PC-9 (cell line): ENCODE measurements at regions not wholly inside any gene's neighbourhood (a gene's known extent, or its start where the extent isn't known, plus 50 kb on each side); places are given as distances from the start of the nearest gene placed in this dataset.

Experiments used
- BruUV-seq: library from RNA; stranded (reverse); fragments of 400-500 nt; replicated peaks from 2 replicates; lab custom pipeline; 2021; lab: Mats Ljungman, UMichigan
- CTCF ChIA-PET: fragments of 300-600 bp; sonication (Branson Sonifier 250); formaldehyde crosslinking; loops from one replicate; lab custom pipeline; 2022; ENCODE audit warnings: antibody characterized with exemption; lab: Charles Lee
- POLR2A ChIA-PET: fragments of 300-600 bp; sonication (Branson Sonifier 250); formaldehyde crosslinking; loops from one replicate; lab custom pipeline; 2022; ENCODE audit warnings: antibody characterized with exemption; ENCODE audit not compliant: unreplicated experiment; lab: Charles Lee
- DNase-seq, 2 experiments: peaks; one replicate each; pipeline versions ENCODE4 v3.0.0 to v3.0.0-alpha.2; 2015 to 2022; ENCODE audit warnings: mixed read lengths in 1 of 2
- H2AFZ ChIP-seq: fragments of 200-600 bp; sonication (generic); 2 replicates; pipeline ENCODE4 v1.8.1; 2017; ENCODE audit warnings: antibody characterized with exemption
- H3F3A ChIP-seq: fragments of 200-600 bp; sonication (generic); 2 replicates; pipeline ENCODE4 v1.8.1; 2017; ENCODE audit warnings: antibody characterized with exemption, mild to moderate bottlenecking, low read depth; ENCODE audit not compliant: insufficient read depth
- H3K27ac ChIP-seq: fragments of 200-600 bp; sonication (generic); 2 replicates; pipeline ENCODE4 v1.6.1; 2016; ENCODE audit warnings: mixed run types
- H3K27me3 ChIP-seq: fragments of 200-600 bp; sonication (generic); 2 replicates; pipeline ENCODE4 v1.6.1; 2016; ENCODE audit warnings: low read depth, mixed run types; ENCODE audit not compliant: insufficient read depth
- H3K36me3 ChIP-seq: fragments of 200-600 bp; sonication (generic); 2 replicates; pipeline ENCODE4 v1.6.1; 2016; ENCODE audit warnings: low read depth, mixed run types
- H3K4me1 ChIP-seq: fragments of 200-600 bp; sonication (generic); replicated peaks from 2 replicates; pipeline ENCODE4 v1.6.1; 2016; ENCODE audit warnings: mixed run types; ENCODE audit not compliant: insufficient read depth
- H3K4me2 ChIP-seq: fragments of 200-600 bp; sonication (generic); 2 replicates; pipeline ENCODE4 v1.6.1; 2017; ENCODE audit warnings: mixed run types
- H3K4me3 ChIP-seq: fragments of 200-600 bp; sonication (generic); 2 replicates; pipeline ENCODE4 v1.6.1; 2016; ENCODE audit warnings: mixed run types
- H3K79me2 ChIP-seq: fragments of 200-600 bp; sonication (generic); 2 replicates; pipeline ENCODE4 v1.6.1; 2017; ENCODE audit warnings: low read depth, mixed run types
- H3K9me2 ChIP-seq: fragments of 200-600 bp; sonication (generic); 2 replicates; pipeline ENCODE4 v1.8.1; 2017; ENCODE audit warnings: mild to moderate bottlenecking; ENCODE audit not compliant: insufficient read depth
- H3K9me3 ChIP-seq: fragments of 200-600 bp; sonication (generic); 2 replicates; pipeline ENCODE4 v1.8.1; 2016; ENCODE audit warnings: low read depth; ENCODE audit not compliant: insufficient read depth
- H4K20me1 ChIP-seq: fragments of 200-600 bp; sonication (generic); 2 replicates; pipeline ENCODE4 v1.8.1; 2017; ENCODE audit not compliant: insufficient read depth
- CTCF ChIP-seq: fragments of 200-600 bp; sonication (generic); conservative IDR thresholded peaks from 2 replicates; pipeline ENCODE4 v1.6.1; 2017; ENCODE audit warnings: mixed run types, antibody characterized with exemption, mild to moderate bottlenecking, moderate library complexity
- EZH2 ChIP-seq: fragments of 200-600 bp; sonication (generic); IDR thresholded peaks from 2 replicates; pipeline ENCODE4 v1.8.0; 2017; ENCODE audit warnings: antibody characterized with exemption, low read depth
- intact Hi-C: fragments of 100-400 bp; cut with micrococcal nuclease; formaldehyde crosslinking; loops from one replicate; pipeline ENCODE4 v1.10.0; 2022; ENCODE audit not compliant: unreplicated experiment

- Histone ChIP-seq H4K20me1 (no peaks in the 10 kb centered on the region), H2AFZ (no peak overlapping the region), H3K4me3 (no peak overlapping the region), H3K36me3 (no peaks in the 10 kb centered on the region), H3K4me2 (no peak overlapping the region), H3K9me3 (no peaks in the 10 kb centered on the region), H3K27ac (no peak overlapping the region), H3K4me1 (no peaks in the 10 kb centered on the region), H3K9me2 (no peaks in the 10 kb centered on the region), H3F3A (no peaks in the 10 kb centered on the region), H3K79me2 (no peaks in the 10 kb centered on the region), H3K27me3 (peaks cover 3% of the 10 kb centered on the region; the same call in 1 of the 2 replicates)
- TF ChIP-seq CTCF (no peak), EZH2 (no peak)
- intact Hi-C loops = no loop called here
- POLR2A ChIA-PET = no interaction called here
- CTCF ChIA-PET = no interaction called here
- no peak for DNase-seq
- BruUV-seq = no TSS peak
These were observed 294.5 kb downstream of the BCL11B start for GRCh38 chr14:98977451-98977850.

- Histone ChIP-seq H3F3A (no peaks in the 10 kb centered on the region), H3K9me2 (no peaks in the 10 kb centered on the region), H3K79me2 (no peaks in the 10 kb centered on the region), H3K4me3 (no peak overlapping the region), H3K4me1 (no peaks in the 10 kb centered on the region), H3K4me2 (no peak overlapping the region), H3K9me3 (no peaks in the 10 kb centered on the region), H3K36me3 (no peaks in the 10 kb centered on the region), H3K27me3 (peaks cover 22% of the 10 kb centered on the region), H2AFZ (no peak overlapping the region), H4K20me1 (no peaks in the 10 kb centered on the region), H3K27ac (no peak overlapping the region)
- BruUV-seq = no TSS peak
- no peak for DNase-seq
- ChIA-PET POLR2A (no interaction called here), CTCF (no interaction called here)
- TF ChIP-seq EZH2 (no peak), CTCF (no peak)
- intact Hi-C loops = no loop called here
These were observed 289.0 kb downstream of the BCL11B start for GRCh38 chr14:98982986-98983385.

- ChIA-PET CTCF (no interaction called here), POLR2A (no interaction called here)
- Histone ChIP-seq H3K4me1 (no peaks in the 10 kb centered on the region), H3K27ac (no peak overlapping the region), H3K79me2 (no peaks in the 10 kb centered on the region), H3K4me3 (no peak overlapping the region), H4K20me1 (no peaks in the 10 kb centered on the region), H2AFZ (no peak overlapping the region), H3F3A (no peaks in the 10 kb centered on the region), H3K9me2 (no peaks in the 10 kb centered on the region), H3K4me2 (no peak overlapping the region), H3K27me3 (peaks cover 22% of the 10 kb centered on the region), H3K36me3 (no peaks in the 10 kb centered on the region), H3K9me3 (no peaks in the 10 kb centered on the region)
- no peak for DNase-seq
- TF ChIP-seq CTCF (no peak), EZH2 (no peak)
- no TSS peak for BruUV-seq
- intact Hi-C loops = no loop called here
These were observed 287.8 kb downstream of the BCL11B start for GRCh38 chr14:98984027-98984718.
